ENCODE measurements at regions not wholly inside any gene's neighbourhood (a gene's known extent, or its start where the extent isn't known, plus 50 kb on each side); places are given as distances from the start of the nearest gene placed in this dataset.

GRCh38 chr12:19006626-19007137 lies 122.9 kb upstream of the PLEKHA5 start:
- TF ChIP-seq CTCF (IDR thresholded peaks at IDR 0.05) (no peak), POLR2A (IDR thresholded peaks at IDR 0.05) (no peak)

Measured in vagina (tissue), 2 donors.